ENCODE measurements at regions not wholly inside any gene's neighbourhood (a gene's known extent, or its start where the extent isn't known, plus 50 kb on each side); places are given as distances from the start of the nearest gene placed in this dataset.

DNA sequence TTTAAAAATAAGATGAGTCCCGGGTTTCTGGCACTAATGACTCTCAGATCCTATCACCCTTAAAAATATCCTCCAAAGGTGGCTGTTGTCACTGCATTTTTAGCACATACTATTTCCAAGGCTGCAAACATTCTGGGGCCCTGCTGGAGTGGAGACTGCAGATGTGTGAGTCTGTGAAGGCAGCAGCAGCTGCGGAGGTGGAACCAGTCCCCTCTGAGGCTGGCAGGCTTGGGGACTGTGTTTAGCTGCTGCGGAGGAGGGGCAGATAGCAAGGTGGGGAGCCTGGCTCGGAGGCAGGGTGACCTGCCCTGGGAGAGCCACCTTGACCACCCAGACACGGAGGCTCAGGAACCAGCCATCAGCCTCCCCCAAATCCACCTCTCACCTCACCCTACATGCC lies 77.0 kb downstream of the C5orf15 start:
- no peak for DNase-seq (ENCODE audit: extremely low spot score)
- TF ChIP-seq, protein P1, sequence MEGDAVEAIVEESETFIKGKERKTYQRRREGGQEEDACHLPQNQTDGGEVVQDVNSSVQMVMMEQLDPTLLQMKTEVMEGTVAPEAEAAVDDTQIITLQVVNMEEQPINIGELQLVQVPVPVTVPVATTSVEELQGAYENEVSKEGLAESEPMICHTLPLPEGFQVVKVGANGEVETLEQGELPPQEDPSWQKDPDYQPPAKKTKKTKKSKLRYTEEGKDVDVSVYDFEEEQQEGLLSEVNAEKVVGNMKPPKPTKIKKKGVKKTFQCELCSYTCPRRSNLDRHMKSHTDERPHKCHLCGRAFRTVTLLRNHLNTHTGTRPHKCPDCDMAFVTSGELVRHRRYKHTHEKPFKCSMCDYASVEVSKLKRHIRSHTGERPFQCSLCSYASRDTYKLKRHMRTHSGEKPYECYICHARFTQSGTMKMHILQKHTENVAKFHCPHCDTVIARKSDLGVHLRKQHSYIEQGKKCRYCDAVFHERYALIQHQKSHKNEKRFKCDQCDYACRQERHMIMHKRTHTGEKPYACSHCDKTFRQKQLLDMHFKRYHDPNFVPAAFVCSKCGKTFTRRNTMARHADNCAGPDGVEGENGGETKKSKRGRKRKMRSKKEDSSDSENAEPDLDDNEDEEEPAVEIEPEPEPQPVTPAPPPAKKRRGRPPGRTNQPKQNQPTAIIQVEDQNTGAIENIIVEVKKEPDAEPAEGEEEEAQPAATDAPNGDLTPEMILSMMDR (IDR thresholded peaks at IDR 0.05; ENCODE audit: control extremely low read depth, extremely low read depth, low read depth, missing control alignments) = no peak
- CTCF ChIA-PET = interaction anchor here (1.3 to 2.7 kb wide), 2 partner anchors 22 to 88 kb away, joined by 3 to 14 read pairs; no protein-coding TSS in a partner anchor
- POLR2A ChIA-PET = no interaction called here

GRCh38 chr5:133890776-133891280 lies 77.6 kb downstream of the C5orf15 start:
- DNase-seq (ENCODE audit: extremely low spot score) = no peak
- POLR2A ChIA-PET = no interaction called here
- CTCF ChIA-PET = no interaction called here
- TF ChIP-seq, protein P1 (IDR thresholded peaks at IDR 0.05; ENCODE audit: control extremely low read depth, extremely low read depth, low read depth, missing control alignments) = no peak

DNA sequence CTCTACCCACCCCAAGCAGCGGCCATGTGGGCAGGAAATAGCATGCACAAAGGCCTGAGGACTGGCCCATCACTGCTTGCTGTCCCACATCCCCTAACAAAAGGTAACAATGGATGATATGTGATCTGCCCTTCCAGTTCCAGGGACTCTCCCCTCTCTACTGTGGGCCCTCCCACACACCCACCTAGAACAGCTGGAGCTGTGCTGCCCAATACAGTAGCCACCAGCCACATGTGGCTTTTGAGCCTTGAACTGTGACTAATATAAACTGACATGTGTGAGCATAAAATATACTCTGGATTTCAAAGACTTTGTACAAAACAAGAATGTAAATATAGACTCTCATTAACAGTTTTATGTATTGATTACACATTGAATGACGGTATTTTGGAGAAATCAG lies 78.1 kb downstream of the C5orf15 start:
- no peak for DNase-seq (ENCODE audit: extremely low spot score)
- TF ChIP-seq, protein P1 (IDR thresholded peaks at IDR 0.05; ENCODE audit: control extremely low read depth, extremely low read depth, low read depth, missing control alignments) = no peak
- POLR2A ChIA-PET = no interaction called here
- CTCF ChIA-PET = no interaction called here

GRCh38 chr5:133889271-133889905 lies 79.0 kb downstream of the C5orf15 start:
- ChIA-PET CTCF (interaction anchor here (3.7 kb wide), 1 partner anchor 20 kb away, joined by 20 read pairs; no protein-coding TSS in a partner anchor), POLR2A (no interaction called here)
- TF ChIP-seq, protein P1 (IDR thresholded peaks at IDR 0.05; ENCODE audit: control extremely low read depth, extremely low read depth, low read depth, missing control alignments) = no peak
- no peak for DNase-seq (ENCODE audit: extremely low spot score)

DNA sequence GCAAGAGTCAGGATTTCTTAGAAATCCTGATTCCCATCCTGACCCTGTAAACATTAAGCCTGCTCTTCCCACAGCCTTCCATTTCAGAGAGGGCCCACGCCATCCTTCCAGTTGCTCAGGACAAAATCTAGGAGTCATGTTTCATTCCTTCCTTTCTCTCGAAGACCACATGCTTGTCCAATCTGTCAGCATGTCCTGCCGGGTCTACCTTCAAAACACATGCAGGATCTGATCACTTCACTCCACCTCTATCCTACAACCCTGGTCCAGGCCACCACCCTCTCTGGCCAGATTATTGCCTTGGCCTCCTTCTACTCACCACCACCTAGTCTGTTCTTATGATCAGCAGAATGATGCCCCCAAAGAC lies 79.8 kb downstream of the C5orf15 start:
- TF ChIP-seq, protein P1 (IDR thresholded peaks at IDR 0.05; ENCODE audit: control extremely low read depth, extremely low read depth, low read depth, missing control alignments) = no peak
- ChIA-PET POLR2A (no interaction called here), CTCF (interaction anchor here (3.7 kb wide), 1 partner anchor 19 kb away, joined by 20 read pairs; no protein-coding TSS in a partner anchor)
- DNase-seq (ENCODE audit: extremely low spot score) = no peak

- no peak for DNase-seq (ENCODE audit: extremely low spot score)
- ChIA-PET POLR2A (no interaction called here), CTCF (interaction anchor here (2.0 kb wide), 1 partner anchor 10 kb away, joined by 5 read pairs; no protein-coding TSS in a partner anchor)
- TF ChIP-seq, protein P1 (IDR thresholded peaks at IDR 0.05; ENCODE audit: control extremely low read depth, extremely low read depth, low read depth, missing control alignments) = no peak
These were observed 82.9 kb downstream of the C5orf15 start for GRCh38 chr5:133885566-133885965.
